OCI-M2 (cell line): ENCODE measurements at regions not wholly inside any gene's neighbourhood (a gene's known extent, or its start where the extent isn't known, plus 50 kb on each side); places are given as distances from the start of the nearest gene placed in this dataset.
"Not testable (repeated sequence)": the region's sequence is repeated elsewhere in the genome, so short reads cannot be mapped to it uniquely, and the experiment has no call there.

Experiments
- DNase-seq: peaks from one replicate; lab custom pipeline; 2025; ENCODE audit not compliant: unreplicated experiment; lab: John Stamatoyannopoulos, UW

DNA sequence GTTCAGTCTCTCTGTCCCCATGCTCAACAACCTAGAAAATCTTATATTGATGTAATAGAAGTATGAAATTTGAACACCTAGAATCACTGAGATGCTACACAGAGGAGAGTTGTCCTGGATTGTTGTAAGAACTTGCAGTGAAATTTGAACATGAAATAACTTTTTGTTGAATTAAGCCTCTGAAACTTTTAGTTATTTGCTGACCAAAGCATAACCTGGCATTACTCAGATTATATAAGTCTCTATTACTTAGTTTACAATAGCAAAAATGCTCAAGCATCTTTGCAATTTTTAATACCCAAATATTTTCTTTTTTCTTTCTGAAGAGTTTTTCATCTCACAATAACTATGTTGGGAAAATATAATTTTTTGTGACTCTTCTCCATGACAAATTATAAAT lies 630.7 kb upstream of the ACO1 start:
- no peak for DNase-seq

DNA sequence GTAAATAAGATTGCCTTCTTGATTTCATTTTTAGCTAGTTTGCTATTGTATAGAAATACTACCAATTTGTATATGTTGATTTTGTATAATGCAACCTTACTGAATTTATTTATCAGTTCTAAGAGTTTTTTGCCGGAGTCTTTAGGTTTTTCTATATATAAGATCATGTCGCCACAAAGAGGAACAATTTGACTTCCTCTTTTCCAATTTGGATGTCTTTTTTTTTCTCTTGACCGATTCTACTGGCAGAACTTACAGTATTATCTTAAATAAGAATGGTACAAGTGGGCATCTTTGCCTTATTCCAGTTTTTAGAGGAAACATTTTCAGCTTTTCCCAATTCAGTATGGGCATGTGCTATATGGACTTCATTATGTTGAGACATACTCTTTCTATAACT lies 624.7 kb upstream of the ACO1 start:
- DNase-seq = no peak

GRCh38 chr9:31774021-31774420 lies 610.4 kb upstream of the ACO1 start:
- not testable (repeated sequence) for DNase-seq

- DNase-seq = no peak
These were observed 609.9 kb upstream of the ACO1 start for GRCh38 chr9:31774571-31774970.

GRCh38 chr9:31776471-31776870 lies 608.0 kb upstream of the ACO1 start:
- no peak for DNase-seq

DNA sequence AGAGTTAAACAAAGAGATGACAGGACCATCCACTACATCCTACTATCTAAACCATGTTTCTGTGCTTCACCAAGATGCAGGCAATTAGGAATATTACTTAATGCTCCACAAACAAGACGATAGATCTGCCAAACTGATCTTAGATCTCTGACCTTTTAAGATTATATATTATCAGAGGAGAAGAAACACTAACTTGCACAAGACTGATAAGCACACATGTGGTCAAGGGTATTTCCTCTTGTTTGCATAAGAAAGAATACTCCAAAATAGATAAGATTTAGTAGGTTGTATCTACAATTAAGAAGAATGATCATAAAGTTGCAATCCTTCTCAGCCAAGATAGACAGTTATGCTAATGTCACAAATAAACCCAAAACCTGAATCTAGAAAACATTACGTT lies 601.0 kb upstream of the ACO1 start:
- DNase-seq = no peak

- DNase-seq = no peak
These were observed 593.7 kb upstream of the ACO1 start for GRCh38 chr9:31790720-31791119.

DNA sequence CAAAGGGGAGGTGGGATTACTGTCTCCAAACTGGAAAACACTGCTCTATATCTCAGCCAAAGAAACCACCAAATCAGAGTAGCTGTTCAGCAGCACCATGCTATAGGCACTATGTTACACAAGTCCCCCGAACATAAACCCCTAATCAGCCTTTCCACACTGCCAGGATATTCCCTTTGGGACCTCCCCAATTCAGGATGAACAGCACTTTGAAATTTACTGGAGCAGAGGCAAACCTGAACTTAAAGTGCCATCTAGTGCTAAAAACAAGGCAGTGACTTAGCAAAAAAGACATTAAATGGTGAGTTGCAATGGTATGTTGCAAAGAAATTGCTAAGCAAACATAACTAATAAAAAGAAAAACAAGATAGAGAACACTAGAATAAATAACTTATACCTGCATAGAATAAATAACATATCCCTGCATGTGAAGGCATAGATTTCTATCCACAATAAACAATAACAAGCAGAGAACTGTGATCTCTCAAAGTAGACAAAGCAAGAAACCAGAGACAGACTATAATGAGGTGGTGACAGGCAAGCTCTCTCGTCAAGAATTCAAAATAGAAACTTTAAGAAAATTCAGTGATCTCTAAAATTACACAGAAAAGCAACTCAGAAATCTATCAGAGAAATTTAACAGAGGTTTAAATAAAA lies 584.4 kb upstream of the ACO1 start:
- DNase-seq = no peak

- DNase-seq = no peak
These were observed 576.7 kb upstream of the ACO1 start for GRCh38 chr9:31807574-31808256.

DNA sequence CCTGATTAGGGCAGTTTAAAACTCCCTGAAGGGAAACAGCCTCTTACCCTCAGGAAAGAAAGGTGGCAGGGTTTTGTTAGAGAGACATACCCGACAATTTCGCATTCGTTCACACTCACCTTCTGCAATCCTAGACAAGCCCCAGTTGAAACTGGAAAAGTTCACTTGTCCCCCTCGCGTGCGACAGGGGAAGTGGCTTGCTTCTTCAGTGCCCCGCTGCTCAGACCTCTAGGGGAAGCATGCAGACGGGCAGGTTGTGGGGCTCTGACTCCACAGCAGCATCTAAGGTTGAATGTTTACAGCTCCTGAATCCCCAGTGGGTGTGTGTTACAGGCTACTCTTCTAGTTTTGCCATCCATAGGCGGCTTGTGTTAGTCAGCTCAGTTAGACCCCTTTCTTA lies 575.7 kb upstream of the ACO1 start:
- no peak for DNase-seq

DNA sequence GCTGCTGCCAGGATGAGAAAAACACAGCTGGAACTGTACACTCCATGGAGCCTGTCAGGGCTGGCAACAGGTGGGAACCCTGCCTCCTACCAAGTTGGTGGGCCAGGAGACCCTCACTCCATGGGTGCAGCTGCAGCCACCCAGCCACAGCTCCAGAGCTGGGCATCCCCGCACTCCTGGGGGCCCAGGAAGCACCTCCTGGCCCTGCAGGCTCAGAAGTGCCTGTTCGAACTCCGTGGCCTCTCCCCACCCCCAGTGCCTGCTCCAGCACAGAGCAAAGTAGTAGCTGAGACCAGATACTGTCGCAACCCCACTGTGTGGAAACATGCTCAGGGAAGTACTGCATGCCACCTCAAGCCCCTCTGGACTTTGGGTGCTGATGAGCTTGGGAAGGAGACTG lies 564.0 kb upstream of the ACO1 start:
- no peak for DNase-seq

DNA sequence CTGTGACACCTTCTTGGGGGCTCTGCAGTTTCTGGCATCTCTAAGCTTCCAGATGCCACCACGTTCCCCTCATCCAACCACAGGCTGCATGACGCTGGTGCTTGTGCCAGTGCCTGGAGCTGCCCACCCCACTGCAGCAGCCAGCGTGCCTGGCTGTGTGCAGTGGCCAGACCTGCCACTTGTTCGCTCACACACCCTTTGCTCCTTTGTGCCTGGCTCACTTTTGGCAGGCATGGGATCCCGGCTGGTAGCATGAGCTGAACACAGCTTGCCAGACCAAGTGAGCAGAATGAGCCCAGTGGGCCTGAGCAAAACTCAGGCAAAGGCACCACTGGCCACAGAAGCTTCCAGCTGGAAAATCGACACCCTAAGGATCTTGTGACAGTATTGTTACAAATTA lies 562.9 kb upstream of the ACO1 start:
- no peak for DNase-seq

DNA sequence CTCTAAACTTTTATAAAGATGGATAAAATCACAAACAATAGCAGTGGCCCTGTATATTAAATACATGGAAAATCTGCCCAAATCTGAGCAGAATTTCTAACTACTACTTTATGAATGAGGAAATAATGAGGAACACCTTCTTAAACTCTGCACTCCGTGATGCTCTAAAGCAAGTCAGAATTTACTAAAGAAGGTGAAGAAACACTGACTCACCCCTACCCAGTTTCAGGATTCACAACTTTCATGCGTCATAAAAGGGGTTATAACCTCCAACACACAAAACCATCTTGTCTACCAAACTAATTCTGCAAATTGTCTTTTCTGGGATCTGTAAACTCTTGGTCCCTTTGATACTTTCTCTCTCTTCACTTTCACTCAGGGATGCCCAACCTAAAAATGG lies 561.1 kb upstream of the ACO1 start:
- DNase-seq = no peak

- DNase-seq = no peak
These were observed 559.6 kb upstream of the ACO1 start for GRCh38 chr9:31824860-31825259.

DNA sequence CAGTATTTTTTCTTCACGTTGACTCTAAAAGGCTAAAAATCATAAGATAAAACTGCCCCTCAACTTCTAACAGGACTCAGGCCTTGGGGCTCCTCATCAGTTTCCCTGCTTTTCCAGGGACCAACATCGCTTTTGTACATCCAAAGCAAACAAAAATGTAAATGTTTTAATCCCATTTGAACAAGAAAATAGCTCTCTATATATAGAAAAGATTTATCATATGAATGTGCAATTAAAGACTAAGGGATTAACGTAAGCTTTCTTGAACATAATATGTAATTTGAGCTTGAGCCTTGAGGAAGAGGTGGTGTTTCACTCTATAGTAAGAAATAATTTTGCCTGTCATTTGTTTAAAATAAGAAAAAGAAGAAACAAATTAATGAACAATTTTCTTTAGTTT lies 547.2 kb upstream of the ACO1 start:
- DNase-seq = no peak

GRCh38 chr9:31839273-31839672 lies 545.2 kb upstream of the ACO1 start:
- DNase-seq = no peak

GRCh38 chr9:31840702-31841101 lies 543.7 kb upstream of the ACO1 start:
- no peak for DNase-seq

DNA sequence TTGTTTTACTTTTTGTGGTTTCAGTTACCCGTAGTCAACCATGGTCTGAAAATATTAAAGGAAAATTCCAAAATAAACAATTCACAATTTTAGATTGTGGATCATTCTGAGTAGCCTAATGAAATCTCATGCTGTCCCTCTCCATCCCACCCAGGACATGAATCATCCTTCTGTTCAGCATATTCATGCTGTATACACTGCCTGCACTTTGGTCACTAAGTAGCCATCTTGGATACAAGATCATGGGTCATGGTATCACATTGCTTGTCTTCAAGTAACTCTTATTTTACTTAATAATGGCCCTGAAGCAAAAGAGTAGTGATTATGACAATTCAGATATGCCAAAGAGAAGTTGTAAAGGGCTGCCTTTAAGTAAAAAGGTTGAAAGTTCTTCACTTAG lies 536.5 kb upstream of the ACO1 start:
- DNase-seq = no peak

DNA sequence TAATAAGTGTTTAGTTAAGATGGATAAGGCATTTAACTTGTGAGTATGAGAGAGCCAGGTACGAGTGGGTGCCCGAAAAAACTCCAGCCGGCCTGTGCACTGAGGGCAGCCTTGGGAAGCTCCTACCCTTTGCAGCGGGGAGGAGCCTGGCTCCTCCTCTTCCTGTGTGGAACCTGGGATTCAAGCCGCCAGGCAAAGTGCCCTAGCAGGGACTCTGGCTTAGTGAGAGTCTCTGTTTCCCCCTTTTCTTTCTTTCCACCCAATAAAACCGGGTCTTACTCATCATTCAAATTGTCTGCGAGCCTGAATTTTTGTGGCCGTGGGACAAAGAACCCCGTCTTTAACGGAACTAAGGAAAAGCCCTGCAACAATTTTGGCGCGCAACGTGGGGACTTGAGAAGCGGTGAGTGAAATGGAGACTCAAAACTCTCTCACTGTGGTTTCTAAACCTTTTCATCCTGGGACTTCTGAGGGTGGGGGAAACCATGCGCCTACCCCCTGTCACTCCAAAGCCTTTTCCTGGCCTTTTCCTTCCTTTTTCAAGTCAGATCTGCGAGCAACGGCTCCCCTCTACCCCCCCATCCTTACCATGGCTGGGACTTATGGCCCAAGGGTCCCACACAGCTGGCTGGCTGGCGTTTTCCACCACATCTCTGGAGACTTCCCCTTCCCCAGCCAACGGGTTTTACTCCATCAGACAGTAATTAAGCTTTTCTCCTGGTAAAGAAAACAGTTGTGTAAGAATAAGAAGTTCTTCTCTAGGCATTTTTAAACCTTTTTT lies 535.7 kb upstream of the ACO1 start:
- DNase-seq = no peak

DNA sequence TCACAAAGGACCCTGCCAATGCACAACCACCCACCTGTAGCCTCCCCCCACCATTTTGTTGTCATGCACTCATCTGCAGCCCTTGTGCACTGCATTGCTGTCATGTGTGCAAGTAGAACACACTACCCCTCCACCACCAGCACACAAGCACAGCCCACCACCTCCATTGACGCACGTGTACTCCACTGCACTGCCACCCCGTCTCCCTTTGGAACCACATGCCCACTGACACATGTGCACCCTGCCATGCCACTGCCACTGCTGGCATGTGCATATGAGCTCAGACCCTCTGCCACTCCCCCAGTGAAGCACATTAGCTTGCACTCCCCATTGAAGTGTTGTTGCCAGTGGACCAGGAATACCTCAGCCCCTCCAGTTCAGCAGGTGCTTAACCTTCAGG lies 530.3 kb upstream of the ACO1 start:
- DNase-seq = no peak

DNA sequence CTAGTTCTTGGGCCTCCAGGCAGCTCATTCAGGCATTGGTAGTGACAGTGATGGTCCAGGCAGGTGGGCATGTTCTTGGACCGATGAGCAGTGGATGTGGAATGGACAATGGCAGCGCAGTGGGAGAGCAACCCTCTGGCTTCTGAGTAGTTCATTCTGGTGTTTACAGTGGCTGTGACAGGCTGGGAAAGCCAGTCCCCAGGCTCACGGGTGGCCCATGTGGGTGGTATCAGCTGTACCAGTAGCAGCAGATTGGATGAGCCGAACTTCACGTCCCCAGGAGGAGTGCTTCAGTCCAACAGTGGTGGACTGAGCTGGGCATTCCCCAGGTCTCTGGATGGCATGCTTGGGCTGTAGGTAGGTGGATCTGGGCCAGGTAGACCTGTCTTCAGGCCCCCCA lies 515.6 kb upstream of the ACO1 start:
- no peak for DNase-seq

- DNase-seq = no peak
These were observed 514.2 kb upstream of the ACO1 start for GRCh38 chr9:31870276-31870675.
